Activated T-helper 2 cell treated with anti-CD3 and anti-CD28 coated beads, Interferon-gamma antibody, Interleukin-2, Interleukin-4, amounts not matched to agents 10 μg/mL and 5 μg/mL and 100 μg/mL, durations not matched to agents 14 hours and 24 hours and 36 hours (primary cell): ENCODE measurements at regions not wholly inside any gene's neighbourhood (a gene's known extent, or its start where the extent isn't known, plus 50 kb on each side); places are given as distances from the start of the nearest gene placed in this dataset.
"Not testable (repeated sequence)": the region's sequence is repeated elsewhere in the genome, so short reads cannot be mapped to it uniquely, and the experiment has no call there.

Experiments
- DNase-seq: peaks from one replicate; pipeline ENCODE4 v3.0.0; 2021; ENCODE audit warnings: low spot score
- H3K27ac Mint-ChIP-seq: one replicate; pipeline ENCODE4 v1.8.0; 2021; ENCODE audit warnings: mixed read lengths
- H3K27me3 Mint-ChIP-seq: one replicate; pipeline ENCODE4 v1.8.0; 2021; ENCODE audit warnings: low read depth, mixed read lengths
- H3K36me3 Mint-ChIP-seq: one replicate; pipeline ENCODE4 v1.8.0; 2021; ENCODE audit warnings: low read depth, mixed read lengths
- H3K4me1 Mint-ChIP-seq: one replicate; pipeline ENCODE4 v1.8.0; 2021; ENCODE audit warnings: low read depth, mixed read lengths
- H3K4me3 Mint-ChIP-seq: one replicate; pipeline ENCODE4 v1.8.0; 2021; ENCODE audit warnings: low read depth, mild to moderate bottlenecking, moderate library complexity, mixed read lengths
- H3K9me3 Mint-ChIP-seq: one replicate; pipeline ENCODE4 v1.8.0; 2021; ENCODE audit warnings: mixed read lengths
- intact Hi-C: fragments of 100-400 bp; cut with micrococcal nuclease; formaldehyde crosslinking; loops from one replicate; pipeline ENCODE4 v1.15.1; 2023

- H3K4me1 Mint-ChIP-seq, H3K27me3 Mint-ChIP-seq, H3K27ac Mint-ChIP-seq, H3K9me3 Mint-ChIP-seq, H3K36me3 Mint-ChIP-seq, H3K4me3 Mint-ChIP-seq, intact Hi-C loops: not testable (repeated sequence)
- DNase-seq, result peak; percentile 19
Measured at GRCh38 chr1:181247-182216, 269.9 kb downstream of the OR4F29 start.

DNA sequence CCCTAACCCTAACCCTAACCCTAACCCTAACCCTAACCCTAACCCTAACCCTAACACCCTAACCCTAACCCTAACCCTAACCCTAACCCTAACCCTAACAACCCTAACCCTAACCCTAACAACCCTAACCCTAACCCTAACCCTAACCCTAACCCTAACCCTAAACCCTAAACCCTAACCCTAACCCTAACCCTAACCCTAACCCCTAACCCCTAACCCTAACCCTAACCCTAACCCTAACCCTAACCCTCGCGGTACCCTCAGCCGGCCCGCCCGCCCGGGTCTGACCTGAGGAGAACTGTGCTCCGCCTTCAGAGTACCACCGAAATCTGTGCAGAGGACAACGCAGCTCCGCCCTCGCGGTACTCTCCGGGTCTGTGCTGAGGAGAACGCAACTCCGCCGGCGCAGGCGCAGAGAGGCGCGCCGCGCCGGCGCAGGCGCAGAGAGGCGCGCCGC lies 270.7 kb downstream of the OR4F29 start:
- H3K27me3 Mint-ChIP-seq, H3K27ac Mint-ChIP-seq, intact Hi-C loops, DNase-seq, H3K4me3 Mint-ChIP-seq, H3K9me3 Mint-ChIP-seq, H3K36me3 Mint-ChIP-seq, H3K4me1 Mint-ChIP-seq: not testable (repeated sequence)

GRCh38 chr1:138842-139241 lies 312.6 kb downstream of the OR4F29 start:
- DNase-seq, H3K27me3 Mint-ChIP-seq, intact Hi-C loops, H3K27ac Mint-ChIP-seq, H3K36me3 Mint-ChIP-seq, H3K9me3 Mint-ChIP-seq, H3K4me1 Mint-ChIP-seq, H3K4me3 Mint-ChIP-seq: not testable (repeated sequence)

DNA sequence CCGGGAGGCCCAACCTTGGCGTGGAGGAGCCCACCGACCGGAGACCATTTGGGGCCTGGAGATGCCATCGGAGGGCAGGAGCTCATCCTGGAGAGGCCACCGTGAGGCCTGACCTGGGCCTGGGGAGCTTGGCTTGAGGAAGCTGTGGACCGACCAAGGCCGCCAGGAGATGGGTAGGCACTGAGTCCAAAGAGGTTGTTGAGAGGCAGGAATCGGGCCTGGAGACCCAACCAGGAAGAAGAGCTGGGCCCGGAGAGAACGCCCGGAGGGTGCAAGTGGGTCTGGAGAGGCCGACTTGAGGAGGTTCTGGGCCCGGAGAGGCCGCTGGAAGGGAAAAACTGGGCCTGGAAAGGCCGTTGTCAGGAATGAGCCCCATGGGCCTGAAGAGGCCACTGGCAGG lies 313.8 kb downstream of the OR4F29 start:
- H3K27ac Mint-ChIP-seq, H3K4me3 Mint-ChIP-seq, intact Hi-C loops, H3K27me3 Mint-ChIP-seq, H3K36me3 Mint-ChIP-seq, H3K4me1 Mint-ChIP-seq, H3K9me3 Mint-ChIP-seq, DNase-seq: not testable (repeated sequence)

DNA sequence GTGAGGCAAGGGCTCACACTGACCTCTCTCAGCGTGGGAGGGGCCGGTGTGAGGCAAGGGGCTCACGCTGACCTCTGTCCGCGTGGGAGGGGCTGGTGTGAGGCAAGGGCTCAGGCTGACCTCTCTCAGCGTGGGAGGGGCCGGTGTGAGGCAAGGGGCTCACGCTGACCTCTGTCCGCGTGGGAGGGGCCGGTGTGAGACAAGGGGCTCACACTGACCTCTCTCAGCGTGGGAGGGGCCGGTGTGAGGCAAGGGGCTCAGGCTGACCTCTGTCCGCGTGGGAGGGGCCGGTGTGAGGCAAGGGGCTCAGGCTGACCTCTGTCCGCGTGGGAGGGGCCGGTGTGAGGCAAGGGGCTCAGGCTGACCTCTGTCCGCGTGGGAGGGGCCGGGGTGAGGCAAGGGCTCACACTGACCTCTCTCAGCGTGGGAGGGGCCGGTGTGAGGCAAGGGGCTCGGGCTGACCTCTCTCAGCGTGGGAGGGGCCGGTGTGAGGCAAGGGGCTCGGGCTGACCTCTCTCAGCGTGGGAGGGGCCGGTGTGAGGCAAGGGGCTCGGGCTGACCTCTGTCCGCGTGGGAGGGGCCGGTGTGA lies 315.0 kb downstream of the OR4F29 start:
- H3K27me3 Mint-ChIP-seq, H3K4me1 Mint-ChIP-seq, intact Hi-C loops, H3K4me3 Mint-ChIP-seq, H3K36me3 Mint-ChIP-seq, H3K9me3 Mint-ChIP-seq, DNase-seq, H3K27ac Mint-ChIP-seq: not testable (repeated sequence)

- H3K27ac Mint-ChIP-seq, H3K9me3 Mint-ChIP-seq, intact Hi-C loops, H3K4me1 Mint-ChIP-seq, H3K4me3 Mint-ChIP-seq, H3K36me3 Mint-ChIP-seq, H3K27me3 Mint-ChIP-seq, DNase-seq: not testable (repeated sequence)
Measured at GRCh38 chr1:134936-135335, 316.5 kb downstream of the OR4F29 start.

DNA sequence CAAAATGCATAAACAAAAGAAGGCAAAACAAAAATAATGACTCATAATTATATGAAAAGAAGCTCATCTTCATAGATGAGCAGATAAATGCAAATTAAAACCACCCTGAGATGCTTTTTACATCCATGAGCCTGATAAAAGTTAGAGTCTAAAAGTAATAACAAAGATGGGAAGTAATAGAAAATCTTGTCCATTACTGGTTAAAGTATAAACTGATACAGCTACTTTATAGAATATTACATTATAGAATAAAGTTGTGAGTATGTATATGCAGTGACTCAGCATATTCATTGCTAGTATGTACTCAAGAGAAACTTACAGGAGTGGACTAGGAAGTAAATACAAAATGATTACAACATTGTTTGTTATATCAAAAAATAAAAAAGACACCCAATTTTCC lies 333.0 kb downstream of the OR4F29 start:
- H3K27me3 Mint-ChIP-seq, H3K9me3 Mint-ChIP-seq, intact Hi-C loops, H3K36me3 Mint-ChIP-seq, H3K4me3 Mint-ChIP-seq, H3K4me1 Mint-ChIP-seq, DNase-seq, H3K27ac Mint-ChIP-seq: not testable (repeated sequence)

GRCh38 chr1:115534-115933 lies 335.9 kb downstream of the OR4F29 start:
- H3K9me3 Mint-ChIP-seq, H3K4me3 Mint-ChIP-seq, H3K4me1 Mint-ChIP-seq, H3K27me3 Mint-ChIP-seq, H3K36me3 Mint-ChIP-seq, H3K27ac Mint-ChIP-seq, intact Hi-C loops, DNase-seq: not testable (repeated sequence)

GRCh38 chr1:104776-105175 lies 346.7 kb downstream of the OR4F29 start:
- H3K4me3 Mint-ChIP-seq, H3K27ac Mint-ChIP-seq, H3K27me3 Mint-ChIP-seq, intact Hi-C loops, H3K36me3 Mint-ChIP-seq, DNase-seq, H3K9me3 Mint-ChIP-seq, H3K4me1 Mint-ChIP-seq: not testable (repeated sequence)

- H3K4me3 Mint-ChIP-seq, intact Hi-C loops, H3K4me1 Mint-ChIP-seq, DNase-seq, H3K27me3 Mint-ChIP-seq, H3K27ac Mint-ChIP-seq, H3K36me3 Mint-ChIP-seq, H3K9me3 Mint-ChIP-seq: not testable (repeated sequence)
Measured at GRCh38 chr1:99481-99880, 352.0 kb downstream of the OR4F29 start.

GRCh38 chr1:98811-99210 lies 352.7 kb downstream of the OR4F29 start:
- H3K4me1 Mint-ChIP-seq, H3K27ac Mint-ChIP-seq, intact Hi-C loops, H3K9me3 Mint-ChIP-seq, H3K27me3 Mint-ChIP-seq, H3K36me3 Mint-ChIP-seq, DNase-seq, H3K4me3 Mint-ChIP-seq: not testable (repeated sequence)

DNA sequence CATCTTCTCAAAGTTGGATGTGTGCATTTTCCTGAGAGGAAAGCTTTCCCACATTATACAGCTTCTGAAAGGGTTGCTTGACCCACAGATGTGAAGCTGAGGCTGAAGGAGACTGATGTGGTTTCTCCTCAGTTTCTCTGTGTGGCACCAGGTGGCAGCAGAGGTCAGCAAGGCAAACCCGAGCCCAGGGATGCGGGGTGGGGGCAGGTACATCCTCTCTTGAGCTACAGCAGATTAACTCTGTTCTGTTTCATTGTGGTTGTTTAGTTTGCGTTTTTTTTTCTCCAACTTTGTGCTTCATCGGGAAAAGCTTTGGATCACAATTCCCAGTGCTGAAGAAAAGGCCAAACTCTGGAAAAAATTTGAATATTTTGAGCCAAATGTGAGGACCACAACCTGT lies 360.2 kb downstream of the OR4F29 start:
- H3K27ac Mint-ChIP-seq, H3K36me3 Mint-ChIP-seq, intact Hi-C loops, H3K4me1 Mint-ChIP-seq, H3K27me3 Mint-ChIP-seq, DNase-seq, H3K9me3 Mint-ChIP-seq, H3K4me3 Mint-ChIP-seq: not testable (repeated sequence)

- intact Hi-C loops, H3K4me1 Mint-ChIP-seq, H3K36me3 Mint-ChIP-seq, H3K27me3 Mint-ChIP-seq, H3K4me3 Mint-ChIP-seq, H3K27ac Mint-ChIP-seq, H3K9me3 Mint-ChIP-seq, DNase-seq: not testable (repeated sequence)
Measured at GRCh38 chr1:88110-88509, 363.4 kb downstream of the OR4F29 start.
